Left lung (tissue), 4 donors: ENCODE measurements at regions not wholly inside any gene's neighbourhood (a gene's known extent, or its start where the extent isn't known, plus 50 kb on each side); places are given as distances from the start of the nearest gene placed in this dataset.
"Not testable (repeated sequence)": the region's sequence is repeated elsewhere in the genome, so short reads cannot be mapped to it uniquely, and the experiment has no call there.

Source experiments
- ATAC-seq: fragments of 200-7000 bp; cut with Tn5 transposase; one replicate; pipeline ENCODE4 v1.9.1; 2020; ENCODE audit warnings: moderate library complexity
- DNase-seq, 4 donors: peaks; one replicate each; pipeline ENCODE4 v3.0.0-alpha.2; 2013 to 2020
- H3K27ac ChIP-seq, 2 donors: fragments of 200-600 bp; sonication (generic) in 1 of 2; one replicate each; pipeline versions ENCODE4 v1.5.0 to v1.8.0; 2020 to 2021
- H3K27me3 ChIP-seq, 2 donors: fragments of 200-600 bp; sonication (generic) in 1 of 2; one replicate each; pipeline versions ENCODE4 v1.5.0 to v1.8.0; 2020 to 2021
- H3K36me3 ChIP-seq, 2 donors: fragments of 200-600 bp; sonication (generic) in 1 of 2; one replicate each; pipeline versions ENCODE4 v1.5.0 to v1.8.0; 2020 to 2021
- H3K4me1 ChIP-seq, 2 donors: fragments of 200-600 bp; one replicate each; pipeline ENCODE4 v1.8.0; 2021
- H3K4me3 ChIP-seq, 2 donors: fragments of 200-600 bp; sonication (generic) in 1 of 2; one replicate each; pipeline versions ENCODE4 v1.5.0 to v1.8.0; 2020 to 2021; ENCODE audit warnings: mild to moderate bottlenecking in 1 of 2
- H3K9me3 ChIP-seq, 2 donors: fragments of 200-600 bp; sonication (generic) in 1 of 2; one replicate each; pipeline versions ENCODE4 v1.5.0 to v1.8.0; 2020 to 2021
- CTCF ChIP-seq, 2 donors: fragments of 200-600 bp; sonication (generic) in 1 of 2; IDR thresholded peaks; one replicate each; pipeline versions ENCODE4 v1.5.0 to v1.8.0; 2021; ENCODE audit warnings: antibody characterized with exemption in 2 of 2
- intact Hi-C, 2 donors: fragments of 100-400 bp; cut with DNase I; formaldehyde crosslinking; loops; one replicate each; pipeline versions ENCODE4 v1.11.2 to v1.14.2; 2022
- donor health status: DM: no; HTN: yes; CAD: no.
- donor health status: DM: no; HTN: no; CAD: no.

DNA sequence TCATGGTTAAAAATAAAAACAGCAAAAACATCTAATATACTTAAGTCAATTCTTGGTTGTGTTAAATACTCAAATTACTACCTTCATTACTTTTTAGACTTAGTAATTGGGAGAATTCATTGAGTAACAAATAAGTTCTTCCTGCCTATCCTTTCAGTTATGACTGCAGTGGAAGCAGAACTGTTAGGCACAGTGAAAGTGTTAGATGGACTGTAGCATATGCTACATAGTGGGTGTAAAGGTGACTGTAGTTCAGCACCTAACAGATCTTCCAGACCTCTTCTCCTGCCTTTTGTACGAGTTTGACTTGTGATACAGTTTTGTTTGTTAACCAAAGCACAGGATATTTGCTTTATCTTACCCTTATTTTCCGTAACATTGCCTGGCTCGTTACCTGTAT, 143.4 kb downstream of the KDM5D start:
- no peak for ATAC-seq
- intact Hi-C loops = no loop called here

DNA sequence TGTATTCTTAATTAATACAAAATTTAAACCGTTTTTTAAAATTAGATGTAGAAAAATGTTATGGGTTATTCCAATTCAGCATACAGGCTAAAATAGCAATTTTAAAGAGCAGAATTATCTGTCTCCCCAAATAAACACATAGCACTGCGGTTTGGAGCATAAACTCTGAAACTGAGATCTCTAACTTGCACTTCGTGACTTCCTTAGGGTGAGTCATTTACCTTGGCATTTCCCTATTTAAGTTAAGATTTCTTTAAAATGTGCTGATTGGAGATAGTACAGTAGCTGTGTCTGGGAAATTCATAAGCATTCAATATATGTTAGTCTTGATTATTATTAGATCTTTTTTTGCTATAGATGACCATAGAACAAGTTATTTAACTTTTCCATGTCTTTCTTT, 143.8 kb downstream of the KDM5D start:
- no peak for TF ChIP-seq CTCF (IDR thresholded peaks at IDR 0.05)
- Histone ChIP-seq H3K9me3 (no peaks in the 10 kb centered on the region), H3K27ac (no peak overlapping the region), H3K4me1 (no peaks in the 10 kb centered on the region), H3K27me3 (no peaks in the 10 kb centered on the region), H3K4me3 (no peak overlapping the region), H3K36me3 (no peaks in the 10 kb centered on the region)
- no peak for ATAC-seq
- no peak for DNase-seq
- intact Hi-C loops = no loop called here

More for the DNA sequence above, 143.4 kb downstream of the KDM5D start:
- Histone ChIP-seq H3K27ac (no peak overlapping the region), H3K4me3 (no peak overlapping the region), H3K27me3 (no peaks in the 10 kb centered on the region), H3K4me1 (no peaks in the 10 kb centered on the region), H3K9me3 (no peaks in the 10 kb centered on the region), H3K36me3 (no peaks in the 10 kb centered on the region)
- no peak for DNase-seq
- TF ChIP-seq CTCF (IDR thresholded peaks at IDR 0.05) = no peak

- intact Hi-C loops = no loop called here
- ATAC-seq = no peak
- Histone ChIP-seq H3K9me3 (no peaks in the 10 kb centered on the region), H3K27ac (no peak overlapping the region), H3K36me3 (peaks cover 0 to 3% of the 10 kb centered on the region in 2 donors), H3K27me3 (no peaks in the 10 kb centered on the region), H3K4me1 (no peaks in the 10 kb centered on the region), H3K4me3 (no peak overlapping the region)
- DNase-seq = no peak
- TF ChIP-seq CTCF (IDR thresholded peaks at IDR 0.05) = no peak
These were observed 154.3 kb downstream of the KDM5D start for GRCh38 chrY:19590235-19590634.

GRCh38 chrY:19589664-19590063, 154.9 kb downstream of the KDM5D start:
- intact Hi-C loops = no loop called here
- H3K36me3 ChIP-seq = peaks cover 0 to 3% of the 10 kb centered on the region in 2 donors
- no peak for TF ChIP-seq CTCF (IDR thresholded peaks at IDR 0.05)
- no peaks in the 10 kb centered on the region for H3K27me3 ChIP-seq
- H3K9me3 ChIP-seq = no peaks in the 10 kb centered on the region
- DNase-seq (no peak), ATAC-seq (no peak)
- no peaks in the 10 kb centered on the region for H3K4me1 ChIP-seq
- no peak overlapping the region for H3K4me3 ChIP-seq
- no peak overlapping the region for H3K27ac ChIP-seq

- Histone ChIP-seq H3K4me3 (no peak overlapping the region), H3K4me1 (no peaks in the 10 kb centered on the region), H3K9me3 (no peaks in the 10 kb centered on the region), H3K27ac (peak overlapping the region in 1 of 2 donors; percentile 64), H3K36me3 (peaks cover 0 to 3% of the 10 kb centered on the region in 2 donors), H3K27me3 (no peaks in the 10 kb centered on the region)
- no peak for TF ChIP-seq CTCF (IDR thresholded peaks at IDR 0.05)
- no peak for ATAC-seq
- intact Hi-C loops = no loop called here
- no peak for DNase-seq
These were observed 157.2 kb downstream of the KDM5D start for GRCh38 chrY:19587311-19587710.

DNA sequence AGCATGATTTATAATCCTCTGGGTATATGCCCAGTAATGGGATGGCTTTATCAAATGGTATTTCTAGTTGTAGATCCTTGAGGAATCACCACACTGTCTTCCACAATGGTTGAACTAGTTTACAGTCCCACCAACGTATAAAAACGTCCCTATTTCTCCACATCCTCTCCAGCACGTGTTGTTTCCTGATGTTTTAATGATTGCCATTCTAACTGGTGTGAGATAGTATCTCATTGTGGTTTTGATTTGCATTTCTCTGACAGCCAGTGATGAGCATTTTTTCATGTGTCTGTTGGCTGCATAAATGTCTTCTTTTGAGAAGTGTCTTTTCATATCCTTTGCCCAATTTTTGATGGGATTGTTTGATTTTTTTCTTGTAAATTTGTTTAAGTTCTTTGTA, 163.5 kb downstream of the KDM5D start:
- H3K36me3 ChIP-seq, DNase-seq, H3K4me1 ChIP-seq, intact Hi-C loops, H3K9me3 ChIP-seq, H3K27ac ChIP-seq, H3K27me3 ChIP-seq, H3K4me3 ChIP-seq, ATAC-seq: not testable (repeated sequence)
